Heart right ventricle (tissue), 16 donors: ENCODE measurements at regions not wholly inside any gene's neighbourhood (a gene's known extent, or its start where the extent isn't known, plus 50 kb on each side); places are given as distances from the start of the nearest gene placed in this dataset.

Experiments used
- ATAC-seq, 8 donors: fragments of 200-7000 bp; cut with Tn5 transposase; one replicate each; pipeline ENCODE4 v1.9.1; 2020; ENCODE audit warnings: mild to moderate bottlenecking in 8 of 8, moderate library complexity in 8 of 8, moderate number of reproducible peaks in 1 of 8
- DNase-seq, 2 donors: peaks; one replicate each; pipeline ENCODE4 v3.0.0-alpha.2; 2020
- H3K27ac ChIP-seq, 10 donors: fragments of 200-600 bp; sonication (generic) in 2 of 10; one replicate each; pipeline versions ENCODE4 v1.5.0 to v1.8.0; 2020 to 2022; ENCODE audit warnings: mild to moderate bottlenecking in 3 of 10
- H3K27me3 ChIP-seq, 7 donors: fragments of 200-600 bp; one replicate each; pipeline ENCODE4 v1.8.0; 2021 to 2022; ENCODE audit warnings: mild to moderate bottlenecking in 2 of 7
- H3K36me3 ChIP-seq, 9 donors: fragments of 200-600 bp; sonication (generic) in 1 of 9; one replicate each; pipeline versions ENCODE4 v1.5.0 to v1.8.0; 2020 to 2022; ENCODE audit warnings: mild to moderate bottlenecking in 2 of 9
- H3K4me1 ChIP-seq, 9 donors: fragments of 200-600 bp; sonication (generic) in 1 of 9; one replicate each; pipeline versions ENCODE4 v1.5.0 to v1.8.0; 2020 to 2022; ENCODE audit warnings: mild to moderate bottlenecking in 4 of 9
- H3K4me3 ChIP-seq, 10 donors: fragments of 200-600 bp; sonication (generic) in 2 of 10; one replicate each; pipeline versions ENCODE4 v1.5.0 to v1.8.0; 2020 to 2022; ENCODE audit warnings: mild to moderate bottlenecking in 7 of 10, moderate library complexity in 2 of 10
- H3K9me3 ChIP-seq, 11 donors: fragments of 200-600 bp in 10 of 11; sonication (generic) in 2 of 11; one replicate each; pipeline versions ENCODE4 v1.5.0 to v1.8.0; 2013 to 2022; ENCODE audit warnings: mild to moderate bottlenecking in 2 of 11, control low read depth in 1 of 11, moderate library complexity in 1 of 11
- CTCF ChIP-seq, 9 donors: fragments of 200-600 bp; sonication (generic) in 2 of 9; IDR thresholded peaks; one replicate each; pipeline versions ENCODE4 v1.5.0 to v1.8.0; 2021 to 2022; ENCODE audit warnings: antibody characterized with exemption in 9 of 9, mild to moderate bottlenecking in 5 of 9, moderate library complexity in 1 of 9
- WGBS, 2 donors: extraction: QIAGEN DNeasy Blood & Tissue Kit; methylation state at CpG; one replicate each; pipeline ENCODE4 v1.1.7; 2013; ENCODE audit warnings: inconsistent platforms in 1 of 2; 5-methylcytosine and 5-hydroxymethylcytosine counted together
- intact Hi-C, 10 donors: fragments of 100-400 bp; cut with DNase I; formaldehyde crosslinking; loops; one replicate each; pipeline versions ENCODE4 v1.11.1 to v1.14.2; 2022
- donor health status: Arrhythmogenic right ventricular cardiomyopathy.
- donor health status: ischemic (EF 13 %, LVEDD 7.1; RV severe dilation, severe dysfunction).
- donor health status: healthy with polysubstance abuse.
- donor health status: DM: no; HTN: yes; CAD: no.
- donor health status: DM: no; HTN: no; CAD: no.
- donor health status: ischemic (EF 25% LVEDD 6.9; RV normal size, moderate dysfunction).
- donor health status: ischemic (EF 25% LVEDD 5.7; RV mildly dilated, moderate dysfunction).
- donor health status: healthy.
- donor health status: DM: yes; HTN: yes; CAD: no.
- donor health status: Ischemic cardiomyopathy.
- donor health status: ischemic (EF 35%, LVEDD 5.7; RV mildly dilated, moderate dysfunction).
- donor health status: nonischemic (EF 11% LVEDD 7.7; RV severe dilation, severe dysfunction).
- donor health status: DM: yes; HTN: yes; CAD: no.
- donor health status: PGD.
- donor health status: ischemic (EF 29% LVEDD 5.4; RV normal size, mild dysfunction).
- donor health status: nonischemic (EF 23%, LVEDD 6.1; RV moderate dilation, normal function).

GRCh38 chr5:107770051-107770450 is 99.3 kb upstream of the EFNA5 start:
- no peak for ATAC-seq
- no peak for TF ChIP-seq CTCF (IDR thresholded peaks at IDR 0.05)
- intact Hi-C loops: no loop called here
- H3K36me3 ChIP-seq: no peaks in the 10 kb centered on the region
- no peaks in the 10 kb centered on the region for H3K27me3 ChIP-seq
- no peak overlapping the region for H3K4me3 ChIP-seq
- DNase-seq: no peak
- no peak overlapping the region for H3K27ac ChIP-seq
- WGBS, 2 donors: 91 to 93% methylated on average over 7 of the region's 7 CpGs
- peaks cover 0 to 6% (median 0%) of the 10 kb centered on the region in 9 donors for H3K4me1 ChIP-seq
- H3K9me3 ChIP-seq: no peaks in the 10 kb centered on the region

- Histone ChIP-seq H3K4me1 (peaks cover 0 to 6% (median 0%) of the 10 kb centered on the region in 9 donors), H3K36me3 (no peaks in the 10 kb centered on the region), H3K4me3 (no peak overlapping the region), H3K27ac (no peak overlapping the region), H3K9me3 (no peaks in the 10 kb centered on the region), H3K27me3 (no peaks in the 10 kb centered on the region)
- intact Hi-C loops: no loop called here
- DNase-seq (no peak), ATAC-seq (no peak)
- WGBS, 2 donors: 83 to 96% methylated on average over 5 of the region's 5 CpGs
- TF ChIP-seq CTCF (IDR thresholded peaks at IDR 0.05): no peak
These were observed 98.8 kb upstream of the EFNA5 start for GRCh38 chr5:107769519-107769918.

- H3K4me3 ChIP-seq: no peak overlapping the region
- no peaks in the 10 kb centered on the region for H3K4me1 ChIP-seq
- TF ChIP-seq CTCF (IDR thresholded peaks at IDR 0.05): no peak
- no peaks in the 10 kb centered on the region for H3K27me3 ChIP-seq
- ATAC-seq (no peak), DNase-seq (no peak)
- no peaks in the 10 kb centered on the region for H3K36me3 ChIP-seq
- H3K27ac ChIP-seq: no peak overlapping the region
- 86% methylated on average over 3 of the region's 3 CpGs for WGBS, 2 donors
- no peaks in the 10 kb centered on the region for H3K9me3 ChIP-seq
- intact Hi-C loops: no loop called here
These were observed 96.2 kb upstream of the EFNA5 start for GRCh38 chr5:107766972-107767371.

- Histone ChIP-seq H3K27me3 (no peaks in the 10 kb centered on the region), H3K4me3 (no peak overlapping the region), H3K4me1 (no peaks in the 10 kb centered on the region), H3K27ac (no peak overlapping the region), H3K9me3 (no peaks in the 10 kb centered on the region), H3K36me3 (no peaks in the 10 kb centered on the region)
- WGBS, 2 donors: 67 to 75% methylated on average over 5 of the region's 5 CpGs
- intact Hi-C loops: no loop called here
- ATAC-seq (no peak), DNase-seq (no peak)
- no peak for TF ChIP-seq CTCF (IDR thresholded peaks at IDR 0.05)
These were observed 95.7 kb upstream of the EFNA5 start for GRCh38 chr5:107766439-107766838.

- Histone ChIP-seq H3K9me3 (no peaks in the 10 kb centered on the region), H3K27me3 (no peaks in the 10 kb centered on the region), H3K4me3 (no peak overlapping the region), H3K4me1 (no peaks in the 10 kb centered on the region), H3K36me3 (no peaks in the 10 kb centered on the region), H3K27ac (no peak overlapping the region)
- 60 to 68% methylated on average over 3 of the region's 3 CpGs for WGBS, 2 donors
- intact Hi-C loops: no loop called here
- no peak for TF ChIP-seq CTCF (IDR thresholded peaks at IDR 0.05)
- DNase-seq (no peak), ATAC-seq (no peak)
These were observed 95.0 kb upstream of the EFNA5 start for GRCh38 chr5:107765805-107766063.
